Smooth muscle cell (in vitro differentiated cells): ENCODE measurements at regions not wholly inside any gene's neighbourhood (a gene's known extent, or its start where the extent isn't known, plus 50 kb on each side); places are given as distances from the start of the nearest gene placed in this dataset.

Experiments used
- DNase-seq: peaks from one replicate; lab custom pipeline; 2025; ENCODE audit not compliant: unreplicated experiment; lab: John Stamatoyannopoulos, UW
- H2AFZ ChIP-seq: fragments of 200-600 bp; sonication (generic); 2 replicates; pipeline ENCODE4 v1.6.0; 2016; ENCODE audit warnings: antibody characterized with exemption, low read depth, mild to moderate bottlenecking
- H3F3A ChIP-seq: fragments of 200-600 bp; sonication (generic); 2 replicates; pipeline ENCODE4 v1.6.0; 2017; ENCODE audit warnings: antibody characterized with exemption, low read depth
- H3K27ac ChIP-seq: fragments of 200-600 bp; sonication (generic); 2 replicates; pipeline ENCODE4 v1.5.1; 2016; ENCODE audit warnings: low read depth, mild to moderate bottlenecking
- H3K27me3 ChIP-seq: fragments of 200-600 bp; sonication (generic); 2 replicates; pipeline ENCODE4 v1.6.1; 2016; ENCODE audit warnings: low read depth, mild to moderate bottlenecking
- H3K36me3 ChIP-seq: fragments of 200-600 bp; sonication (generic); 2 replicates; pipeline ENCODE4 v1.5.1; 2016; ENCODE audit warnings: low read depth
- H3K4me1 ChIP-seq: fragments of 200-600 bp; sonication (generic); 2 replicates; pipeline ENCODE4 v1.5.1; 2016; ENCODE audit warnings: low read depth
- H3K4me2 ChIP-seq: fragments of 200-600 bp; sonication (generic); 2 replicates; pipeline ENCODE4 v1.6.0; 2016; ENCODE audit warnings: mild to moderate bottlenecking
- H3K4me3 ChIP-seq: fragments of 200-600 bp; sonication (generic); 2 replicates; pipeline ENCODE4 v1.5.1; 2016; ENCODE audit warnings: mild to moderate bottlenecking
- H3K79me2 ChIP-seq: fragments of 200-600 bp; sonication (generic); 2 replicates; pipeline ENCODE4 v1.6.0; 2016; ENCODE audit warnings: low read depth, mild to moderate bottlenecking
- H3K9ac ChIP-seq: fragments of 200-600 bp; sonication (generic); 2 replicates; pipeline ENCODE4 v1.6.0; 2016; ENCODE audit warnings: low read depth
- H3K9me3 ChIP-seq: fragments of 200-600 bp; sonication (generic); replicated peaks from 2 replicates; pipeline ENCODE4 v1.5.1; 2016; ENCODE audit warnings: low read depth
- H4K20me1 ChIP-seq: fragments of 200-600 bp; sonication (generic); 2 replicates; pipeline ENCODE4 v1.6.0; 2016; ENCODE audit warnings: low read depth
- CTCF ChIP-seq: fragments of 200-600 bp; sonication (generic); IDR thresholded peaks from 2 replicates; pipeline ENCODE4 v1.5.1; 2017; ENCODE audit warnings: borderline replicate concordance, mild to moderate bottlenecking, antibody characterized with exemption; ENCODE audit not compliant: insufficient read depth, poor library complexity, severe bottlenecking
- WGBS: methylation state at CpG from one replicate; pipeline ENCODE4 v1.1.7; 2016; ENCODE audit warnings: low lambda C conversion rate; 5-methylcytosine and 5-hydroxymethylcytosine counted together

GRCh38 chr2:149652526-149652925, 65.0 kb upstream of the MMADHC start:
- H3K79me2 ChIP-seq = no peaks in the 10 kb centered on the region
- no peak overlapping the region for H3K27ac ChIP-seq
- peak overlapping the region; percentile 2 for H2AFZ ChIP-seq
- peaks cover 21% of the 10 kb centered on the region for H3F3A ChIP-seq
- no peak overlapping the region for H3K9ac ChIP-seq
- H3K4me1 ChIP-seq = peaks cover 6% of the 10 kb centered on the region
- no peak for TF ChIP-seq CTCF
- no peaks in the 10 kb centered on the region for H3K27me3 ChIP-seq
- no peaks in the 10 kb centered on the region for H4K20me1 ChIP-seq
- DNase-seq = no peak
- H3K4me2 ChIP-seq = no peak overlapping the region
- H3K9me3 ChIP-seq = no peaks in the 10 kb centered on the region
- H3K36me3 ChIP-seq = no peaks in the 10 kb centered on the region
- H3K4me3 ChIP-seq = no peak overlapping the region
- 38% methylated on average over 3 of the region's 3 CpGs for WGBS

- Histone ChIP-seq H3K4me2 (no peak overlapping the region), H3K27ac (no peak overlapping the region), H3K9ac (no peak overlapping the region), H3K9me3 (no peaks in the 10 kb centered on the region), H3K4me3 (no peak overlapping the region), H2AFZ (no peak overlapping the region), H3F3A (peaks cover 24% of the 10 kb centered on the region), H3K79me2 (no peaks in the 10 kb centered on the region), H3K36me3 (no peaks in the 10 kb centered on the region), H3K27me3 (no peaks in the 10 kb centered on the region), H3K4me1 (peaks cover 6% of the 10 kb centered on the region), H4K20me1 (no peaks in the 10 kb centered on the region)
- DNase-seq = no peak
- no peak for TF ChIP-seq CTCF
- 90% methylated on average over 6 of the region's 6 CpGs for WGBS
Observed at GRCh38 chr2:149651229-149651628, 63.7 kb upstream of the MMADHC start.

- Histone ChIP-seq H2AFZ (no peak overlapping the region), H3K27ac (peak overlapping the region; percentile 89), H3K4me1 (peaks cover 6% of the 10 kb centered on the region), H3K9me3 (no peaks in the 10 kb centered on the region), H3K79me2 (no peaks in the 10 kb centered on the region), H3K4me3 (no peak overlapping the region), H3F3A (peaks cover 24% of the 10 kb centered on the region), H3K36me3 (no peaks in the 10 kb centered on the region), H3K4me2 (no peak overlapping the region), H3K9ac (no peak overlapping the region), H3K27me3 (no peaks in the 10 kb centered on the region), H4K20me1 (no peaks in the 10 kb centered on the region)
- DNase-seq = no peak
- 76% methylated on average over 1 of the region's 1 CpG for WGBS
- no peak for TF ChIP-seq CTCF
Observed at GRCh38 chr2:149650006-149650405, 62.4 kb upstream of the MMADHC start.

GRCh38 chr2:149648282-149649030, 60.9 kb upstream of the MMADHC start:
- Histone ChIP-seq H3K36me3 (no peaks in the 10 kb centered on the region), H3K9me3 (no peaks in the 10 kb centered on the region), H3K4me2 (peak overlapping the region; percentile 44)

More at GRCh38 chr2:149648282-149649030, 60.9 kb upstream of the MMADHC start:
- TF ChIP-seq CTCF = no peak
- Histone ChIP-seq H3F3A (peaks cover 24% of the 10 kb centered on the region), H3K9ac (peak overlapping the region; percentile 55), H3K4me1 (peaks cover 6% of the 10 kb centered on the region), H3K27me3 (no peaks in the 10 kb centered on the region), H3K4me3 (no peak overlapping the region), H4K20me1 (no peaks in the 10 kb centered on the region), H3K79me2 (no peaks in the 10 kb centered on the region), H3K27ac (peak overlapping the region; percentile 89), H2AFZ (no peak overlapping the region)
- 0% methylated on average over 3 of the region's 3 CpGs for WGBS
- peak; percentile 27 for DNase-seq
